DND-41 (cell line): ENCODE measurements at regions not wholly inside any gene's neighbourhood (a gene's known extent, or its start where the extent isn't known, plus 50 kb on each side); places are given as distances from the start of the nearest gene placed in this dataset.

ENCODE experiments used
- EZH2 ChIP-seq: IDR thresholded peaks from 3 replicates; pipeline ENCODE4 v1.6.1; 2012; ENCODE audit warnings: borderline replicate concordance, low read depth, mild to moderate bottlenecking, moderate library complexity, low read length, inconsistent platforms; ENCODE audit not compliant: severe bottlenecking
- TF ChIP-seq, protein P1 (sequence below): IDR thresholded peaks from 2 replicates; pipeline ENCODE4 v1.5.1; 2012; ENCODE audit warnings: borderline replicate concordance, low read length, moderate library complexity, mild to moderate bottlenecking; ENCODE audit not compliant: poor library complexity, severe bottlenecking; ENCODE audit errors: extremely low read depth

DNA sequence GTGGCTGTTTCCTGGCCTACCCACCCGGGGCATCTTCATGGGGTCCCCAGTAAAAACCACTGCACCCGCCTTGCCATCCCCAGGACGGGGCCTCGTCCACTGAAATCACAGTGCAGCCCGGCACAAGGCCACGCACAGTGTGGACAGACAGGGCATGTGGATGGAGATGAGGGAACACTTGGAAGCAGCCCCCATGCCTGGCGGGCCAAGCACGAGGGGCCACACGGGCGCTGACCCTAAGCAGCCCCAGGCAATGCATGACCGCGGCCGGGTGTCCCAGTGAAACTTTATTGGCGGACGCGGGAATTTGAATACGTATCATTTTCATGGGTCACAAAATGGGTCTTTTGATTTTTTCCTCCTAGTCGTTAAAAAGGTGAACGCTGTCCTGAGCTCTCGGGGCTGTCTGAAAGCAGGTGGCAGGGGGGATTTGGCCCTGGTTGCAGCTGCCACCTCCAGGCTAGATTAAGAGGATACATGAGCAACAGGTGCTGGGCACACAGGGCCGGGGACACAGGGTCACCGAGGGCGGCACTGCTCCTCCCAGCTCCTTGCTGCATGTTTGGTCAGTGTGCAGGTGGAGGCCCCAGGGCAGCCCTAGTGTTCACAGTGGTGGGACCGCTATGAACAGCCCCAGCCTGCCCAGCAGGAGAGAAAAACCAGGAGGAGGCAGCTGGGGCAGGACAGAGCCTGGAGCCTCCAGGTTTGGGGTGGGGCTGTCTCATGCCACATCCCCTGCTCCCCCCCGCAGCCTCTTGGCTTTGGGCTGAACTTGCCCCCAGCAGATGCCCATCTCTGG is 74.9 kb upstream of the SLCO4A1 start:
- TF ChIP-seq, protein P1, sequence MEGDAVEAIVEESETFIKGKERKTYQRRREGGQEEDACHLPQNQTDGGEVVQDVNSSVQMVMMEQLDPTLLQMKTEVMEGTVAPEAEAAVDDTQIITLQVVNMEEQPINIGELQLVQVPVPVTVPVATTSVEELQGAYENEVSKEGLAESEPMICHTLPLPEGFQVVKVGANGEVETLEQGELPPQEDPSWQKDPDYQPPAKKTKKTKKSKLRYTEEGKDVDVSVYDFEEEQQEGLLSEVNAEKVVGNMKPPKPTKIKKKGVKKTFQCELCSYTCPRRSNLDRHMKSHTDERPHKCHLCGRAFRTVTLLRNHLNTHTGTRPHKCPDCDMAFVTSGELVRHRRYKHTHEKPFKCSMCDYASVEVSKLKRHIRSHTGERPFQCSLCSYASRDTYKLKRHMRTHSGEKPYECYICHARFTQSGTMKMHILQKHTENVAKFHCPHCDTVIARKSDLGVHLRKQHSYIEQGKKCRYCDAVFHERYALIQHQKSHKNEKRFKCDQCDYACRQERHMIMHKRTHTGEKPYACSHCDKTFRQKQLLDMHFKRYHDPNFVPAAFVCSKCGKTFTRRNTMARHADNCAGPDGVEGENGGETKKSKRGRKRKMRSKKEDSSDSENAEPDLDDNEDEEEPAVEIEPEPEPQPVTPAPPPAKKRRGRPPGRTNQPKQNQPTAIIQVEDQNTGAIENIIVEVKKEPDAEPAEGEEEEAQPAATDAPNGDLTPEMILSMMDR = no peak
- no peak for TF ChIP-seq EZH2
